ENCODE measurements at regions not wholly inside any gene's neighbourhood (a gene's known extent, or its start where the extent isn't known, plus 50 kb on each side); places are given as distances from the start of the nearest gene placed in this dataset.
A peak's percentile ranks its signal among the peaks of the same experiment; 100 is the strongest.
"Not testable (repeated sequence)": the region's sequence is repeated elsewhere in the genome, so short reads cannot be mapped to it uniquely, and the experiment has no call there.

DNA sequence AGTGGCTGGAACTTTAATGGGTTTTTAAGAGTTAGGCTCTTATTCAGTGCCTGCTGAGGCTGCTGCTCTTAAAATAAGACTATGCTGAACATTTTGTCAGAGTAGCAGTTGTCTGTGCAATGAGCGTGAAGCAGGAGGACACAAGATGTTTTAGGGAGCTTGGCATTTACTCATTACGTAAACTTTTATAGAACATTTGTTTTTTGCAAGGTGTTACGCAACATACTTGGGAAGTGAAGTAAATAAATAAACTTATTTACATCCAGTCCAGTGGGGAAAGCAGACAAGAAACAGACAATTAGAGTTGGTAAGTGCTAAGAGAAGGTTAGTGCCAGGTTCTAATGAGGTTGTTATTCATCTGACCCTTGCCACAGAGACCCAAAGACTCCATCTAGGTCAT is 226.0 kb downstream of the HINT1 start:
- no peak for DNase-seq

DNA sequence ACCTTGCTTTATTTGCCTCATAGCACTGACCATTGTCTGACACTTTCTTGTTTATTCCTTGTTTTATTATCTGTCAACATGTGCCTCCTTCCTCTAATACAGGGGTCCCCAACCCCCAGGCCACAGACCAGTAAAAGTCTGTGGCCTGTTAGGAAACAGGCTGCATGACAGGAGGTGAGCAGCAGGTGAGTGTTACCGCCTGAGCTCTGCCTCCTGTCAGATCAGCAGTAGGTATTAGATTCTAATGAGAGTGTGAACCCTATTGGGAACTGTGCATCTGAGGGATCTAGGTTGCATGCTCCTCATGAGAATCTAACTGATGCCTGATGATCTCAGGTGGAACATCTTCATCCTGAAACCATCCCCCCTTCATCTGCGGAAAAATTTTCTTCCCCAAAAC is 228.0 kb downstream of the HINT1 start:
- no peak for DNase-seq

- DNase-seq = peak; percentile 1
Observed at GRCh38 chr5:130923543-130924124, 241.4 kb downstream of the HINT1 start.

GRCh38 chr5:130912088-130912487 is 253.0 kb downstream of the HINT1 start:
- DNase-seq = no peak

DNA sequence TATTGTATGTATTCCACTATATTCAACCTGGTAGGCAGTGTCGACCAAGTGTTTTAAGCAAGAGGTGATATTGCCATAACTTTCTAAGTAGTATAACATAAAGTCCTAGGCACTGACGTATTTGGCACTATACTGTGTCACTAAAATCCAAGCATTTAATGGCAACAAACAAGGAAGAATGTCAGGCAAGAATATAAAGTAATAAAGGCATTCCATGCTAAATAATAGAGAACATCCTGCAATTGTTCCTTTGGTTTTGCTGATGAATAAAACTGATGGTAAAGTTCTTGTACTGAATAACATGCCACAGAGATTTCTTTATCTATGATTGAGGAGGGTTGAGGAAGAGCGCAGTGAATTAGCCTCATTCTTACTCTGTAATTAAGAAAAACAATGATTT is 256.9 kb downstream of the HINT1 start:
- DNase-seq = no peak

- DNase-seq = not testable (repeated sequence)
Observed at GRCh38 chr5:130897537-130898195, 267.4 kb downstream of the HINT1 start.

DNA sequence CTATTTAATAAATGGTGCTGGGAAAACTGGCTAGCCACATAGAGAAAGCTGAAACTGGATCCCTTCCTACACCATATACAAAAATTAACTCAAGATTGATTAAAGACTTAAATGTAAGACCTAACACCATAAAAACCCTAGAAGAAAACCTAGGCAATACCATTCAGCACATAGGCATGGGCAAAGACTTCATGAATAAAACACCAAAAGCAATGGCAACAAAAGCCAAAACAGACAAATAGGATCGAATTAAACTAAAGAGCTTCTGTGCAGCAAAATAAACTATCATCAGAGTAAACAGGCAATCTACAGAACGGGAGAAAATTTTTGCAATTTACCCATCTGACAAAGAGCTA is 267.9 kb downstream of the HINT1 start:
- not testable (repeated sequence) for DNase-seq

GRCh38 chr5:130896636-130897035 is 268.4 kb downstream of the HINT1 start:
- no peak for DNase-seq

- no peak for DNase-seq
Observed at GRCh38 chr5:130893006-130893405, 272.1 kb downstream of the HINT1 start.

GRCh38 chr5:130890610-130891009 is 274.4 kb downstream of the HINT1 start:
- DNase-seq = no peak

GRCh38 chr5:130885691-130886090 is 279.4 kb downstream of the HINT1 start:
- no peak for DNase-seq

DNA sequence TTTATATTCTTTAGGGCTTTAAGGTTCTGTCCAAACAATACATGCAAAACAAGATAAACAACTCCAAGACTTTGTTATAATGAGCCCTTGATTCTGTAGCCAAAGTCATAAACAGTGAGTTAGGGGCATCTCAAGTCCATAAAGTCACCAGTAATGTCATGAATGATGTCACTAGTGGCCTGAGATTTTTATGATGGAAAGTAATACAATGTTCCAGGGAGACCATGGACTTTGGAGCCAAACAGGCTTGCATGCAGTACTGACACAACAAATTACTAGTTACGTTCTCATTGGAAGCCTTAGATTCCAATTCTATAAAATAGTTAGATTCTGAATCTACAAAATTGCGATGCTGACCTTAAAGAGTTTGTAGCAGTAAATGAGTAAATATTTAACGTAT is 280.0 kb downstream of the HINT1 start:
- no peak for DNase-seq

DNA sequence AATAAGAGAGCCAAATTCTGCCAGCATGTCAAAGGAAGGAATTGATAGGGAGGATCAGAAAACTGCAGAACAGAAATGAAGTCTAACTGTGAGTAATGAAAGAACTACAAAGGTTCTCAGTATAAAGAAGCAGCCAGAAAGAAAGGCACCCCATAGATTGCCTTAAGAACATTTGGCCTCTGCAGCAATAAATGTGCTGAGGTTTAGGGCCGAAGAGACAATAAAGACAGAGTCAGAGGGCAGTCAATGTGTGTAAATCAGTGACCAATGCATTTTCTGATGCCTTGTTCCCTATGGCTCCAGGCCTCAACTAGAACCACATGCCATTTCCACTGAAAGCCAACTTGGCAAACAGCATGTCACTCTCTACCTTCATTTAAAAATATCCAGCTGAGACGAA is 281.0 kb downstream of the HINT1 start:
- DNase-seq = no peak

GRCh38 chr5:130875656-130876055 is 289.4 kb downstream of the HINT1 start:
- no peak for DNase-seq

GRCh38 chr5:130874861-130875417 is 290.1 kb downstream of the HINT1 start:
- DNase-seq = no peak

- DNase-seq = peak; percentile 22
Observed at GRCh38 chr5:130871346-130872086, 293.5 kb downstream of the HINT1 start.

DNA sequence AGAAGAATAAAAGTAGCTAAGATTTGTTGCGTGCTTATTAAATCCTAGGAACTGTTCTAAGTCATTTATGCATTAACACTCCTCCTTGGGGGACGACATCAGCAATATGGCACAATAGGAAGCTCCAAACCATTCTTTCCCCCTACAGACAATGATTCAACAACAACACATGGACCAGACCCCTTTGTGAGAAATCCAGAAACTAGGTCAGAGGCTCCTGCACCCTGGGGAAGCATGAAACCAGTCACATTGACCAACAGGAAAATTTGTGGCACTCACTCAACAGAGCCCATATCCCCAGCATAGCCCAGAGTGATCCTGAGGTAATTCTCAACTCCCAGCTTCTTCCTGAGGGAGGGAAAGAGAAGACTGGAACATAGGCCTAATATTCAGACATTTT is 294.4 kb downstream of the HINT1 start:
- DNase-seq = no peak

GRCh38 chr5:130868186-130868840 is 296.7 kb downstream of the HINT1 start:
- DNase-seq = peak; percentile 3

DNA sequence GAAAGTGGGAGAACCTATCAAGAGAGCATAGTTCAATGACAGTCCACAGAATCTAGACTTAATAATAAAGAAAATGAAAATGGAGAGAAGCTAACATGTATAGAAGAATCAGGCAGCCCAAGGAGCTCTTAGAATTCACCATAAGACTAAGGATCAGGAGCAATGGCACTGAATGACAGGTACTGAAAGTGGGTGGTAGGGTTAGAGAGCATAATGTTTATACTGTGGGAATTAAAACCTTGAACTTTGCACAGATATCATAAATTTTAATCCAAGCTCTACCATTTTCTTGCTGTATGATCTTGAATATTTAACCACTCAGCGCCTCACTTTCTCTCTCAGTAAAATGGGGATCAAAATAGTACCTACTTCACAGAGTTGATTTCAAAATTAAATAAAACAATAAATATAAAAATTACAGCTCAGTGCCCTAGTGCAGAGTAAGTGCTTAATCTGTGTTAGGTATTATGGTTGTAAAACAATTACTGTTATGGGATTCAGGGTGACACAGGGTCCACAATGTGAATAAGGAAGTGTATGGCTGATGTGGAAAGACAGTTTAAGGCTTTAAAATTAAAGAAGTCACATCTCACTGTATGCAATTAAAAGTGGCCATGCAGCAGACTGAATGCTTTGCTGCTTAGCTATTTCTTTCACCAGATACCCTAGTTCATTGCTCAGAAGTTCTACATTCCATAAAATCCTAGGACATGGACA is 319.8 kb downstream of the HINT1 start:
- no peak for DNase-seq

DNA sequence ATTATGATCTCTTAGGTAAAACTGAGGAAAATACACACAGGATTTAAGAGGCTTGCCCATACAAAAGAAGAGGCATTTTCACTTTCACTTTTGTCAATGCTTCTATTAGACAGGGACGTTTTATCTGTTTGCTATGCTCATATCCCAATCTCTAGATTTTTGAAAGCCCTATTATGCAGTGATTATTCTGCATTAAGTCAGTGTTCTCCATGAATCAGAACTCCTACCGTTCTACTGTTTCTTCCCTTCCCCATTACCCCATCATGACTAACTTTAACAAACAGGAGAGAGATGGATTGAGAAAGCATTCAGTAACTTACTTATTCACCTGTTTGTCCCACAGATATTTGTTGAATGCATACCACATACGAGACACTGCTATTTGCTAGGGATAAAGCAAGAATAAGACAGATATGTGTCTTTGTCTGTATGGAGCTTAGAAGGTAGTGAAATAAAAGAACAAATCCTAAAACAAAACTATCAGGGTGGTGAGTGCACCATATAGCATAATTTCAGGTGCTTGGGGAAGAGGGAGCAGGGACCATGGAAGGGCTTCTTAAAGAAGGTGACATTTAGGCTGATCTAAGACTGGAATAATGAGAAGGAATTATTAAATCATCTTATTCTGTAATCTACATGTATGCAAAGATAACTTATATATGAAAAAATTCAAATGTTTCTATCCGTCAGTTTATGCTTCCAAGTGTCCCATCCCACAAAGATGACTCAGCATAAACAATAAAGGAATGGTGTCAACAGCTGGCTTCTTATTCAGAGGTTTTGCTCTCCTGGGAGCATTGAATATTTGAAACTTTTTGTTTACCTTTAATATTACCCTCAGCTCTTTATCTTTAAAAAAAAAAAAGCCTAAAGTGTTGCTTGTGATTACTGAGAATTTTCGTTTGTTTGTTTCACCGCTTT is 328.1 kb downstream of the HINT1 start:
- no peak for DNase-seq

DNA sequence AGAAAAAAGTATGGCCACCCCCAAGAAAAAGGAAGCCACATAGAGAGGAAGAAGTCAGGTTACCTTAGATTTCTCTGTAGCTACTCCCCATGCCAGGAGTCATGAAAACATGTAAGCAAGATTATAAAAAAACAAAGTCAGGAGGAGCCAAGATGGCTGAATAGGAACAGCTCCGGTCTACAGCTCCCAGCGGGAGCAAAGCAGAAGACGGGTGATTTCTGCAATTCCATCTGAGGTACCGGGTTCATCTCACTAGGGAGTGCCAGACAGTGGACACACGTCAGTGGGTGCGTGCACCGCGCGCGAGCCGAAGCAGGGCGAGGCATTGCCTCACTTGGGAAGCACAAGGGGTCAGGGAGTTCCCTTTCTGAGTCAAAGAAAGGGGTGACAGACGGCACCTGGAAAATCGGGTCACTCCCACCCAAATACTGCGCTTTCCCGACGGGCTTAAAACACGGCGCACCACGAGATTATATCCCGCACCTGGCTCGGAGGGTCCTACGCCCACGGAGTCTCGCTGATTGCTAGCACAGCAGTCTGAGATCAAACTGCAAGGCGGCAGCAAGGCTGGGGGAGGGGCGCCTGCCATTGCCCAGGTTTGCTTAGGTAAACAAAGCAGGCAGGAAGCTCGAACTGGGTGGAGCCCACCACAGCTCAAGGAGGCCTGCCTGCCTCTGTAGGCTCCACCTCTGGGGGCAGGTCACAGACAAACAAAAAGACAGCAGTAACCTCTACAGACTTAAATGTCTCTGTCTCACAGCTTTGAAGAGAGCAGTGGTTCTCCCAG is 347.3 kb downstream of the HINT1 start:
- DNase-seq = not testable (repeated sequence)

Measured in EL (cell line).